Vagina (tissue), 2 donors: ENCODE measurements at regions not wholly inside any gene's neighbourhood (a gene's known extent, or its start where the extent isn't known, plus 50 kb on each side); places are given as distances from the start of the nearest gene placed in this dataset. TPM values are rescaled to one million over a fixed set of nuclear protein-coding genes. Genes with fewer than 3 reads are reported as not detected.
"Not testable (repeated sequence)": the region's sequence is repeated elsewhere in the genome, so short reads cannot be mapped to it uniquely, and the experiment has no call there.

Experiments
- DNase-seq, 2 donors: peaks; one replicate each; pipeline ENCODE4 v3.0.0-alpha.2; 2017; ENCODE audit errors: extremely low spot score in 2 of 2
- H3K27ac ChIP-seq: fragments of 200-600 bp; sonication (generic); one replicate; pipeline ENCODE4 v1.5.1; 2019
- H3K27me3 ChIP-seq: fragments of 200-600 bp; sonication (generic); one replicate; pipeline ENCODE4 v1.5.1; 2019
- H3K36me3 ChIP-seq, 2 donors: fragments of 200-600 bp; sonication (generic); one replicate each; pipeline ENCODE4 v1.5.1; 2017 to 2019
- H3K4me1 ChIP-seq: fragments of 200-600 bp; sonication (generic); one replicate; pipeline ENCODE4 v1.5.1; 2019
- H3K4me3 ChIP-seq, 2 donors: fragments of 200-600 bp; sonication (generic); 1 replicate in 1 of 2; 2 replicates in 1 of 2; pipeline ENCODE4 v1.5.1; 2016 to 2019
- H3K9me3 ChIP-seq: fragments of 200-600 bp; sonication (generic); one replicate; pipeline ENCODE4 v1.5.1; 2019
- CTCF ChIP-seq, 3 experiments: fragments of 450-650 bp in 2 of 3; fragments of 200-600 bp in 1 of 3; sonication (generic) in 1 of 3; IDR thresholded peaks; one replicate each; pipeline ENCODE4 v1.5.1; 2017 to 2019; ENCODE audit warnings: antibody characterized with exemption in 3 of 3, mild to moderate bottlenecking in 2 of 3, moderate library complexity in 2 of 3
- POLR2A ChIP-seq, 2 donors: fragments of 450-650 bp; IDR thresholded peaks; one replicate each; pipeline ENCODE4 v1.6.1; 2017; ENCODE audit warnings: antibody characterized with exemption in 2 of 2, mild to moderate bottlenecking in 2 of 2, moderate library complexity in 2 of 2
- POLR2AphosphoS5 ChIP-seq, 2 donors: sonication (generic); formaldehyde crosslinking; IDR thresholded peaks; one replicate each; pipeline ENCODE4 v1.9.0; 2017; ENCODE audit warnings: antibody characterized with exemption in 2 of 2, mild to moderate bottlenecking in 2 of 2, low read depth in 1 of 2; ENCODE audit not compliant: insufficient read depth in 1 of 2
- intact Hi-C: fragments of 100-400 bp; cut with DNase I; formaldehyde crosslinking; loops from one replicate; pipeline ENCODE4 v1.15.1; 2023
- small RNA-seq: library from RNA; depleted of rRNA; stranded (forward); fragments of <200 nt; gene quantifications from one replicate; pipeline ENCODE3, GENCODE V24; 2016

DNA sequence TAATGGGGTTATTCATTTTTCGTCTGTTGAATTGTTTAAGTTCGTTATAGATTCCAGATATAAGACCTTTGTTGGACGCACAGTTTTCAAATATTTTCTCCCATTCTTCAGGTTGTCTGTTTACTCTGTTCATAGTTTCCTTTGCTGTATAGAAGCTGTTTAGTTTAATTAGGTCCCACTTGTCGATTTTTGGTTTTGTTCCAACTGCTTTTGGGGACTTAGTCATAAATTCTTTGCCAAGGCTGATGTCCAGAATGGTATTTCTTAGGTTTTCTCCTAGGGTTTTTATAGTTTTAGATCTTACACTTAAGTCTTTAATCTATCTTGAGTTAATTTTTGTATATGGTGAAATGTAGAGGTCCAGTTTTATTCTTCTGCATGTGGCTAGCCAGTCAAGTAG is 58.9 kb upstream of the ZNF280D start:
- Histone ChIP-seq H3K9me3 (no peaks in the 10 kb centered on the region), H3K27ac (no peak overlapping the region), H3K27me3 (no peaks in the 10 kb centered on the region), H3K4me1 (no peaks in the 10 kb centered on the region), H3K36me3 (no peaks in the 10 kb centered on the region), H3K4me3 (no peak overlapping the region)
- DNase-seq, result no peak
- TF ChIP-seq POLR2AphosphoS5 (IDR thresholded peaks at IDR 0.05; ENCODE audit: insufficient read depth in 1 of 2, low read depth in 1 of 2), result no peak
- intact Hi-C loops, result no loop called here

DNA sequence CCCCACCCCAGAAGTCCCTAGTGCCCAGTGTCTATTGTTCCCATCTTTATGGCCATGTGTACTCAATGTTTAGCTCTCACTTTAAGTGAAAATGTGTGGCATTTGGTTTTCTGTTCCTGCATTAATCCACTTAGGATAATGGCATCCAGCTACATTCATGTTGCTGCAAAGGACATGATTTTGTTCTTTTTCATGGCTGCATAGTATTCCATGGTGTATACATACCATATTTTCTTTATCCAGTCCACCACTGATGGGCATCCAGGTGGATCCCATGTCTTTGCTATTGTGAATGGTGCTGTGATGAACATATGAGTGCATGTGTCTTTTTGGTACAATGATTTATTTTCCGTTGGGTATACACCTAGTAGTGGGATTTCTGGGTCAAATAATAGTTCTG is 58.2 kb upstream of the ZNF280D start:
- H3K9me3 ChIP-seq, H3K4me3 ChIP-seq, DNase-seq, H3K27me3 ChIP-seq, intact Hi-C loops, H3K36me3 ChIP-seq, H3K27ac ChIP-seq, H3K4me1 ChIP-seq: not testable (repeated sequence)

GRCh38 chr15:56788359-56788758 is 55.0 kb upstream of the ZNF280D start:
- Histone ChIP-seq H3K4me1 (no peaks in the 10 kb centered on the region), H3K27ac (no peak overlapping the region), H3K9me3 (no peaks in the 10 kb centered on the region), H3K27me3 (no peaks in the 10 kb centered on the region), H3K4me3 (no peak overlapping the region), H3K36me3 (no peaks in the 10 kb centered on the region)
- TF ChIP-seq POLR2A (IDR thresholded peaks at IDR 0.05) (no peak), POLR2AphosphoS5 (IDR thresholded peaks at IDR 0.05; ENCODE audit: insufficient read depth in 1 of 2, low read depth in 1 of 2) (no peak), CTCF (IDR thresholded peaks at IDR 0.05) (no peak)
- DNase-seq, result no peak
- intact Hi-C loops, result no loop called here

DNA sequence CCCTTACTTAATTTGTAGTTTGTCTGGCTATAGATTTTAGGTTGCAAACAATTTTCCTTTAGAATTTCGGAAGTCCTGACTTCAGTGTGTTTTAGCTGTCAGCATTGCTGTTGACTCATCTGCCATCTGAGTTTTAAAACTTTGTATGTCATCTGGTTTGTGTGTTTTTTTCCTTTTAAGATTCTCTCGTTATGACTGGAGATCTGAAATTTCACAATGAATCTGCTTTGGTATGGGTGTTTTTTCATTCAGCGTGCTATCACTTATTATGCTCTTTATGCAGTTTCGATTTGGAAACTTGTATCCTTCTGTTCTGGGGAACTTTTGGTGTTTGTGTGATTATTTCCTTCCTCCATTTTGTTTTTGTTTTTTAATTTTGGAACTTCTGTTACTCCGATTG is 53.7 kb upstream of the ZNF280D start:
- Histone ChIP-seq H3K4me1 (no peaks in the 10 kb centered on the region), H3K27me3 (no peaks in the 10 kb centered on the region), H3K36me3 (no peaks in the 10 kb centered on the region), H3K4me3 (no peak overlapping the region), H3K9me3 (no peaks in the 10 kb centered on the region), H3K27ac (peak overlapping the region; percentile 7)
- intact Hi-C loops, result no loop called here
- no peak for TF ChIP-seq CTCF (IDR thresholded peaks at IDR 0.05)
- no peak for TF ChIP-seq POLR2AphosphoS5 (IDR thresholded peaks at IDR 0.05; ENCODE audit: insufficient read depth in 1 of 2, low read depth in 1 of 2)
- TF ChIP-seq POLR2A (IDR thresholded peaks at IDR 0.05), result no peak
- DNase-seq, result no peak

GRCh38 chr15:56783857-56784661 is 50.8 kb upstream of the ZNF280D start:
- no peaks in the 10 kb centered on the region for H3K27me3 ChIP-seq
- intact Hi-C loops, result no loop called here
- DNase-seq, result no peak
- no peak overlapping the region for H3K4me3 ChIP-seq
- H3K9me3 ChIP-seq, result no peaks in the 10 kb centered on the region
- TF ChIP-seq POLR2AphosphoS5 (IDR thresholded peaks at IDR 0.05; ENCODE audit: insufficient read depth in 1 of 2, low read depth in 1 of 2), result no peak
- H3K36me3 ChIP-seq, result no peaks in the 10 kb centered on the region
- no peak overlapping the region for H3K27ac ChIP-seq
- no peaks in the 10 kb centered on the region for H3K4me1 ChIP-seq

GRCh38 chr15:56783156-56783856 is 50.0 kb upstream of the ZNF280D start:
- Histone ChIP-seq H3K27ac (no peak overlapping the region), H3K27me3 (no peaks in the 10 kb centered on the region), H3K4me1 (no peaks in the 10 kb centered on the region), H3K4me3 (no peak overlapping the region), H3K36me3 (no peaks in the 10 kb centered on the region), H3K9me3 (no peaks in the 10 kb centered on the region)
- TF ChIP-seq CTCF (IDR thresholded peaks at IDR 0.05) (no peak), POLR2A (IDR thresholded peaks at IDR 0.05) (no peak)
- intact Hi-C loops, result no loop called here
- no peak for DNase-seq

Small RNA genes in the stretch of these regions (small RNA-seq; reads per million reads assigned to genes)
- gene AC090517.1 (not detected), gene AC090517.3 (not detected)
